Stimulated activated CD8-positive, alpha-beta memory T cell treated with anti-CD3 and anti-CD28 coated beads, Interleukin-4, amount 100 ng/mL, for 1 hour (primary cell): ENCODE measurements at regions not wholly inside any gene's neighbourhood (a gene's known extent, or its start where the extent isn't known, plus 50 kb on each side); places are given as distances from the start of the nearest gene placed in this dataset.
"Not testable (repeated sequence)": the region's sequence is repeated elsewhere in the genome, so short reads cannot be mapped to it uniquely, and the experiment has no call there.

ENCODE experiments used
- DNase-seq, 2 donors: peaks; one replicate each; pipeline ENCODE4 v3.0.0-alpha.2; 2020; ENCODE audit warnings: low read depth in 2 of 2, low spot score in 1 of 2

- DNase-seq = no peak
These were observed 540.3 kb downstream of the XYLT1 start for GRCh38 chr16:16930309-16931000.

GRCh38 chr16:16933861-16934260 is 536.9 kb downstream of the XYLT1 start:
- DNase-seq = no peak

- DNase-seq = no peak
These were observed 536.1 kb downstream of the XYLT1 start for GRCh38 chr16:16934660-16935059.

GRCh38 chr16:16935909-16936308 is 534.9 kb downstream of the XYLT1 start:
- not testable (repeated sequence) for DNase-seq

GRCh38 chr16:16937576-16937975 is 533.2 kb downstream of the XYLT1 start:
- DNase-seq = no peak

- DNase-seq = no peak
These were observed 532.8 kb downstream of the XYLT1 start for GRCh38 chr16:16938009-16938408.

- no peak for DNase-seq
These were observed 531.8 kb downstream of the XYLT1 start for GRCh38 chr16:16938980-16939379.

GRCh38 chr16:16940351-16940750 is 530.4 kb downstream of the XYLT1 start:
- no peak for DNase-seq

- not testable (repeated sequence) for DNase-seq
These were observed 527.9 kb downstream of the XYLT1 start for GRCh38 chr16:16942849-16943248.

- DNase-seq = no peak
These were observed 525.6 kb downstream of the XYLT1 start for GRCh38 chr16:16945207-16945606.

- no peak for DNase-seq
These were observed 514.4 kb downstream of the XYLT1 start for GRCh38 chr16:16956376-16956775.

- no peak for DNase-seq
These were observed 510.0 kb downstream of the XYLT1 start for GRCh38 chr16:16960785-16961184.

- no peak for DNase-seq
These were observed 504.3 kb downstream of the XYLT1 start for GRCh38 chr16:16966439-16966838.

GRCh38 chr16:16971042-16971441 is 499.7 kb downstream of the XYLT1 start:
- DNase-seq = no peak

GRCh38 chr16:16972831-16973230 is 497.9 kb downstream of the XYLT1 start:
- DNase-seq = no peak

GRCh38 chr16:16973707-16974591 is 496.8 kb downstream of the XYLT1 start:
- DNase-seq = no peak

GRCh38 chr16:16982614-16983013 is 488.1 kb downstream of the XYLT1 start:
- DNase-seq = no peak

- DNase-seq = no peak
These were observed 487.2 kb downstream of the XYLT1 start for GRCh38 chr16:16983582-16983981.

- not testable (repeated sequence) for DNase-seq
These were observed 486.7 kb downstream of the XYLT1 start for GRCh38 chr16:16984091-16984490.

- no peak for DNase-seq
These were observed 485.1 kb downstream of the XYLT1 start for GRCh38 chr16:16985707-16986106.

GRCh38 chr16:16988963-16989362 is 481.8 kb downstream of the XYLT1 start:
- DNase-seq = no peak

GRCh38 chr16:16989368-16989767 is 481.4 kb downstream of the XYLT1 start:
- DNase-seq = no peak
